ENCODE measurements at regions not wholly inside any gene's neighbourhood (a gene's known extent, or its start where the extent isn't known, plus 50 kb on each side); places are given as distances from the start of the nearest gene placed in this dataset.

- H3K27ac ChIP-seq, result no peak overlapping the region
- no peaks in the 10 kb centered on the region for H3K4me1 ChIP-seq
- DNase-seq (ENCODE audit: low spot score in 2 of 2), result no peak
- no peak overlapping the region for H3K4me3 ChIP-seq
- no peak for TF ChIP-seq CTCF (IDR thresholded peaks at IDR 0.05)
- TF ChIP-seq POLR2AphosphoS5 (IDR thresholded peaks at IDR 0.05), result no peak
- TF ChIP-seq EP300 (IDR thresholded peaks at IDR 0.05), result no peak
- TF ChIP-seq POLR2A (IDR thresholded peaks at IDR 0.05), result no peak
- H3K27me3 ChIP-seq, result no peaks in the 10 kb centered on the region
- H3K9me3 ChIP-seq, result no peaks in the 10 kb centered on the region
- no peaks in the 10 kb centered on the region for H3K36me3 ChIP-seq
- 68% methylated on average over 5 of the region's 5 CpGs for WGBS
Measured at GRCh38 chr2:101551336-101551888, 76.5 kb upstream of the RFX8 start.

GRCh38 chr2:101550555-101550954 is 75.6 kb upstream of the RFX8 start:
- no peaks in the 10 kb centered on the region for H3K27me3 ChIP-seq
- no peak for TF ChIP-seq POLR2A (IDR thresholded peaks at IDR 0.05)
- no peak for TF ChIP-seq CTCF (IDR thresholded peaks at IDR 0.05)
- TF ChIP-seq POLR2AphosphoS5 (IDR thresholded peaks at IDR 0.05), result no peak
- TF ChIP-seq EP300 (IDR thresholded peaks at IDR 0.05), result no peak
- 84% methylated on average over 3 of the region's 3 CpGs for WGBS
- no peak overlapping the region for H3K4me3 ChIP-seq
- H3K9me3 ChIP-seq, result no peaks in the 10 kb centered on the region
- no peaks in the 10 kb centered on the region for H3K36me3 ChIP-seq
- H3K4me1 ChIP-seq, result no peaks in the 10 kb centered on the region
- DNase-seq (ENCODE audit: low spot score in 2 of 2), result no peak
- H3K27ac ChIP-seq, result no peak overlapping the region

- TF ChIP-seq POLR2A (IDR thresholded peaks at IDR 0.05) (no peak), CTCF (IDR thresholded peaks at IDR 0.05) (no peak), POLR2AphosphoS5 (IDR thresholded peaks at IDR 0.05) (no peak), EP300 (IDR thresholded peaks at IDR 0.05) (no peak)
- no peak for DNase-seq (ENCODE audit: low spot score in 2 of 2)
- WGBS, result 86% methylated on average over 1 of the region's 1 CpG
- Histone ChIP-seq H3K9me3 (no peaks in the 10 kb centered on the region), H3K27me3 (no peaks in the 10 kb centered on the region), H3K27ac (no peak overlapping the region), H3K36me3 (no peaks in the 10 kb centered on the region), H3K4me1 (no peaks in the 10 kb centered on the region), H3K4me3 (no peak overlapping the region)
Measured at GRCh38 chr2:101549371-101549770, 74.5 kb upstream of the RFX8 start.

- 86% methylated on average over 2 of the region's 2 CpGs for WGBS
- H3K36me3 ChIP-seq, result no peaks in the 10 kb centered on the region
- H3K4me3 ChIP-seq, result no peak overlapping the region
- no peak overlapping the region for H3K27ac ChIP-seq
- no peak for DNase-seq (ENCODE audit: low spot score in 2 of 2)
- TF ChIP-seq CTCF (IDR thresholded peaks at IDR 0.05) (no peak), POLR2A (IDR thresholded peaks at IDR 0.05) (no peak), POLR2AphosphoS5 (IDR thresholded peaks at IDR 0.05) (no peak), EP300 (IDR thresholded peaks at IDR 0.05) (no peak)
- no peaks in the 10 kb centered on the region for H3K4me1 ChIP-seq
- H3K27me3 ChIP-seq, result no peaks in the 10 kb centered on the region
- H3K9me3 ChIP-seq, result no peaks in the 10 kb centered on the region
Measured at GRCh38 chr2:101546376-101547058, 71.6 kb upstream of the RFX8 start.

GRCh38 chr2:101545950-101546349 is 71.0 kb upstream of the RFX8 start:
- TF ChIP-seq POLR2AphosphoS5 (IDR thresholded peaks at IDR 0.05), result no peak
- no peak for TF ChIP-seq EP300 (IDR thresholded peaks at IDR 0.05)
- TF ChIP-seq POLR2A (IDR thresholded peaks at IDR 0.05), result no peak
- no peak for TF ChIP-seq CTCF (IDR thresholded peaks at IDR 0.05)
- no peaks in the 10 kb centered on the region for H3K9me3 ChIP-seq

More at GRCh38 chr2:101545950-101546349, 71.0 kb upstream of the RFX8 start:
- no peaks in the 10 kb centered on the region for H3K36me3 ChIP-seq
- no peak overlapping the region for H3K27ac ChIP-seq
- H3K4me1 ChIP-seq, result no peaks in the 10 kb centered on the region
- no peak overlapping the region for H3K4me3 ChIP-seq
- DNase-seq (ENCODE audit: low spot score in 2 of 2), result no peak
- no peaks in the 10 kb centered on the region for H3K27me3 ChIP-seq
